ENCODE measurements at regions not wholly inside any gene's neighbourhood (a gene's known extent, or its start where the extent isn't known, plus 50 kb on each side); places are given as distances from the start of the nearest gene placed in this dataset.

DNA sequence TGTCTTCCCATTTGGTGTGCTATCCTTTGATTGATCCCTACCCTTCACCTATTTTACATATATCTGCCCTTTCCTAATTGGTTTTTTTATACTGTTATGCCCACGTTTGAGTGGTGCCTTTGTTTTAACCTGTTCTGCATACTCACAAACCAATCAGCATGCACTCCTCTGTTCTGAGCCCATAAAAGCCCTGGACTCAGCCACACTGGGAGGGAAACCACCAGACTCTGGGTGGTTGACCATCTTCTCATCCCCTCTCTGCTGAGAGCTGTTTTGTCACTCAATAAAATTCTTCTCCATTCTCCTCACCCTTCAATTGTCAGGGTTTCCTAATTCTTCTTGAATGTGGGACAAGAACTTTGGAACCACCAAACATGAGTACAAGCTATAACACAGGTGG lies 989.8 kb downstream of the ADGRL2 start:
- 72% methylated on average over 1 of the region's 1 CpG for WGBS
- no peak for DNase-seq (ENCODE audit: extremely low spot score)
- intact Hi-C loops (cut with DNase I) = no loop called here

DNA sequence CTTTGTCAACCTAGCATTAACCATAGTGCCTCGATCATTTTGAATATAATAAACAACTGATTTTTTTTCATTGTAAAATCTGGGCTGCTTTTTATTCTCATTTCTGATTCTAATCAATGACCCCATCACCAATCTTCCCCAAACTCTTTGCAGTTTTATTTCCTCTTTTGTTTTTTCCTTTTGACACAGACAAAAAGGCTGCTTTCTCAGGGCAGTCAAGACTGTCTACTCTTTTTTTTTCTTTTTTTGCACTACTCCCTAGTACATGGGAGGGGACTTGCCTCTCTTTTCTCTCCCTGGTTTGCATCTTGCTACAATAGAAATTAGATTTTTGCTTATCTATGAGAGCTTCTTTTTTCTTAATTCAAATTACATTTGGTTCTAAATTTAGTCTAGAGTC lies 987.9 kb downstream of the ADGRL2 start:
- H3K27ac ChIP-seq (replicated peaks in 1 of 4) = no peak overlapping the region
- no peaks in the 10 kb centered on the region for H3K36me3 ChIP-seq
- intact Hi-C loops (cut with DNase I) = no loop called here
- H3K27me3 ChIP-seq = no peaks in the 10 kb centered on the region
- DNase-seq (ENCODE audit: extremely low spot score) = no peak
- TF ChIP-seq EP300 (IDR thresholded peaks at IDR 0.05) = no peak
- TF ChIP-seq POLR2AphosphoS5 (IDR thresholded peaks at IDR 0.05) = no peak
- TF ChIP-seq POLR2A (IDR thresholded peaks at IDR 0.05; ENCODE audit: low read depth) = no peak
- TF ChIP-seq, protein P1, sequence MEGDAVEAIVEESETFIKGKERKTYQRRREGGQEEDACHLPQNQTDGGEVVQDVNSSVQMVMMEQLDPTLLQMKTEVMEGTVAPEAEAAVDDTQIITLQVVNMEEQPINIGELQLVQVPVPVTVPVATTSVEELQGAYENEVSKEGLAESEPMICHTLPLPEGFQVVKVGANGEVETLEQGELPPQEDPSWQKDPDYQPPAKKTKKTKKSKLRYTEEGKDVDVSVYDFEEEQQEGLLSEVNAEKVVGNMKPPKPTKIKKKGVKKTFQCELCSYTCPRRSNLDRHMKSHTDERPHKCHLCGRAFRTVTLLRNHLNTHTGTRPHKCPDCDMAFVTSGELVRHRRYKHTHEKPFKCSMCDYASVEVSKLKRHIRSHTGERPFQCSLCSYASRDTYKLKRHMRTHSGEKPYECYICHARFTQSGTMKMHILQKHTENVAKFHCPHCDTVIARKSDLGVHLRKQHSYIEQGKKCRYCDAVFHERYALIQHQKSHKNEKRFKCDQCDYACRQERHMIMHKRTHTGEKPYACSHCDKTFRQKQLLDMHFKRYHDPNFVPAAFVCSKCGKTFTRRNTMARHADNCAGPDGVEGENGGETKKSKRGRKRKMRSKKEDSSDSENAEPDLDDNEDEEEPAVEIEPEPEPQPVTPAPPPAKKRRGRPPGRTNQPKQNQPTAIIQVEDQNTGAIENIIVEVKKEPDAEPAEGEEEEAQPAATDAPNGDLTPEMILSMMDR (IDR thresholded peaks at IDR 0.05) = no peak
- peaks cover 0 to 8% (median 0%) of the 10 kb centered on the region in 4 donors for H3K9me3 ChIP-seq
- H3K4me1 ChIP-seq = no peaks in the 10 kb centered on the region
- WGBS = 88% methylated on average over 1 of the region's 1 CpG
- no peak overlapping the region for H3K4me3 ChIP-seq

More for the DNA sequence above, 989.8 kb downstream of the ADGRL2 start:
- no peak for TF ChIP-seq POLR2AphosphoS5 (IDR thresholded peaks at IDR 0.05)
- TF ChIP-seq POLR2A (IDR thresholded peaks at IDR 0.05; ENCODE audit: low read depth) = no peak
- TF ChIP-seq, protein P1 (IDR thresholded peaks at IDR 0.05) = no peak
- Histone ChIP-seq H3K9me3 (peaks cover 0 to 8% (median 0%) of the 10 kb centered on the region in 4 donors), H3K4me1 (no peaks in the 10 kb centered on the region), H3K4me3 (no peak overlapping the region), H3K27me3 (no peaks in the 10 kb centered on the region), H3K36me3 (no peaks in the 10 kb centered on the region), H3K27ac (replicated peaks in 1 of 4) (no peak overlapping the region)

DNA sequence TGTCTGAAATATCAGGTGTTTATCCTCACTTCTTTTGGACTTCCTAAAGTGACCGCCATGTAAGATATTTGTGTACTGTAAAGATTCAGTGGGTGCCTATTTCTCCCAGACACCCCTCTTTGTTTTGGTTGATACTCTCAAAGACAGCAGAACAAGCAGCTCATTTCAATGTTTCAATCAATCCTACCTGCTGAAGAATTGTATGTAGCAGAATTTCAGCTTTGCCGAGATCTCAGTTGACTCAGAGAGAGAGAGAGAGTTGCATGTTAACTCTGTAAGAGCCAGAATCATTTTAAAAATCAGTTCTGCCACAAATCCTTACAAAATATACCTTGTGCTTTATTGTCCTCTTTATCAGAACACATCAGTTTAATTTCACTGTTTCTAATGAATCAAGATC lies 987.3 kb downstream of the ADGRL2 start:
- WGBS = 56% methylated on average over 2 of the region's 2 CpGs
- Histone ChIP-seq H3K9me3 (peaks cover 0 to 8% (median 0%) of the 10 kb centered on the region in 4 donors), H3K4me1 (no peaks in the 10 kb centered on the region), H3K4me3 (no peak overlapping the region), H3K27ac (replicated peaks in 1 of 4) (no peak overlapping the region), H3K36me3 (no peaks in the 10 kb centered on the region), H3K27me3 (no peaks in the 10 kb centered on the region)
- intact Hi-C loops (cut with DNase I) = no loop called here
- no peak for DNase-seq (ENCODE audit: extremely low spot score)
- TF ChIP-seq POLR2A (IDR thresholded peaks at IDR 0.05; ENCODE audit: low read depth) = no peak
- TF ChIP-seq EP300 (IDR thresholded peaks at IDR 0.05) = no peak
- no peak for TF ChIP-seq POLR2AphosphoS5 (IDR thresholded peaks at IDR 0.05)
- TF ChIP-seq, protein P1 (IDR thresholded peaks at IDR 0.05) = no peak

DNA sequence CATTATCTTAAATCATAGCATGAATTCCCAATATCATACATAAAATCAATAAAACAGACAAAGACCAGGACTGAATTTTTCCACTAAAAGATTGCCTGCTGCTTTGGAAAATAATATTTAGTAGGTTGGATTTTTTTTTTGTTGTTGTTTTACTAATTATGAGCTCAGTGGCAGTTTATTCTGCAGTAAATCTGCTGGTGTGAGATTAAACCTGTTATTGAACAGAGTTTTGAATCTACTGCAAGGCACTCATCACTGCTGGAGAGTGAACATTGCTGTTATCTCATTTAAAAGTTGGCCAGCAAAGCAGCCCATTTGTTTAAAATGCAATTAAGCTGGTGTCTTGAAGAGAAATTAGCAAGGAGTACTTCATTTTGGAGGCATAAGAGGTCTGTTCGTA lies 986.1 kb downstream of the ADGRL2 start:
- no peak overlapping the region for H3K27ac ChIP-seq (replicated peaks in 1 of 4)
- TF ChIP-seq POLR2A (IDR thresholded peaks at IDR 0.05; ENCODE audit: low read depth) (no peak), POLR2AphosphoS5 (IDR thresholded peaks at IDR 0.05) (no peak), EP300 (IDR thresholded peaks at IDR 0.05) (no peak)
- TF ChIP-seq, protein P1 (IDR thresholded peaks at IDR 0.05) = no peak
- H3K4me3 ChIP-seq = no peak overlapping the region
- WGBS = 50% methylated on average over 1 of the region's 1 CpG
- no peaks in the 10 kb centered on the region for H3K4me1 ChIP-seq
- no peaks in the 10 kb centered on the region for H3K36me3 ChIP-seq
- DNase-seq (ENCODE audit: extremely low spot score) = no peak
- intact Hi-C loops (cut with DNase I) = no loop called here
- H3K9me3 ChIP-seq = peaks cover 0 to 8% (median 0%) of the 10 kb centered on the region in 4 donors
- H3K27me3 ChIP-seq = no peaks in the 10 kb centered on the region

DNA sequence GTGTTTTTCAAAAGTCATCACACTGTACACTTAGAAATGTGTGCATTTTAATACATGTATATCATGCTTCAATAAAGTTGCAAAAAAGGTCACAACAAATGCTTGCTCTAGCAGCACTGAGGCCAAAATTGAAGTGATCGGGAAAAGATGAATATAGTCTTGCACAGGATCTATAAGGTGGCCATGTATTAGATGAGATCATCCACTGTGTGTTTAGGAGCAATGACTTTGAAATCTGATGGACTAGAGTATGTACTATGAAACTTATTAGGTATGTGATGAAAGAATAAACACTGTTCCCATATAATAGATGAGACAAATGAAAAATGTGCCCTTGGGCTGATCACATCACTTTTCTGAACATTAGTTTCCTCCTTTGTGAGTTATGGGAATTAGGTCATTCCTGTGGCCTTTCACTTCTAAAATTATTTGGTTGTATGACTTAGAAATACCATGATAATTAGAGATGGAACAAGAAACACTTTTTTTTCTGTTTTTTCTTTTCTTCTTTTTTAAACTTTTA lies 984.6 kb downstream of the ADGRL2 start:
- Histone ChIP-seq H3K27me3 (no peaks in the 10 kb centered on the region), H3K4me1 (no peaks in the 10 kb centered on the region), H3K9me3 (no peaks in the 10 kb centered on the region), H3K4me3 (no peak overlapping the region), H3K36me3 (no peaks in the 10 kb centered on the region), H3K27ac (replicated peaks in 1 of 4) (no peak overlapping the region)
- intact Hi-C loops (cut with DNase I) = no loop called here
- no peak for DNase-seq (ENCODE audit: extremely low spot score)
- TF ChIP-seq, protein P1 (IDR thresholded peaks at IDR 0.05) = no peak
- TF ChIP-seq POLR2A (IDR thresholded peaks at IDR 0.05; ENCODE audit: low read depth) = no peak
- TF ChIP-seq POLR2AphosphoS5 (IDR thresholded peaks at IDR 0.05) = no peak
- TF ChIP-seq EP300 (IDR thresholded peaks at IDR 0.05) = no peak
- 17% methylated on average over 1 of the region's 1 CpG for WGBS
